MM.1S (cell line): ENCODE measurements at regions not wholly inside any gene's neighbourhood (a gene's known extent, or its start where the extent isn't known, plus 50 kb on each side); places are given as distances from the start of the nearest gene placed in this dataset.

Experiments used
- EZH2phosphoT487 ChIP-seq: fragments of 300-600 bp; sonication (generic); IDR thresholded peaks from 2 replicates; pipeline ENCODE4 v1.6.1; 2018; ENCODE audit warnings: antibody characterized with exemption, low read length
- TF ChIP-seq, protein P1 (sequence below): fragments of 300-600 bp; sonication (generic); IDR thresholded peaks from 2 replicates; pipeline ENCODE4 v1.5.1; 2016; ENCODE audit warnings: antibody characterized with exemption, low read length, mixed read lengths

DNA sequence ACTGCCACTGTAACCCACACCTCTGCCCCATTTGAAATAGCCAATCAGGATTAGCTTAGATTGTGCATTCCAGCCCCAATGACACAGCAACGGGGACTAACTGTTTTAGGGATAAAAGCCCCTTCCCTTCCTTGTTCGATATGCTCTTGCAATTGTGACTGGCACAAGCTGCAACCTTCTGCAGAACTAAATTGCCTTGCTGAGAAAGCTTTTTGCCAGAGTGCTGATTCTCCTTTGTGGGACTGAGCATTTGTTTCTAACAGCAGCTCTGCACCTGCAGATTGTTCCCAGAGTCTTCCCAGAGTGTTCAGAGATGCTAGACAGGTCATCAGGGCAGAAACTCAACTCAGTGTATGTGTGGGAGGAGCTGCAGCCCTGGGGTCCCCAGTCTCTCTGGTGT, 115.8 kb downstream of the ZNF675 start:
- no peak for TF ChIP-seq EZH2phosphoT487
- TF ChIP-seq, protein P1, sequence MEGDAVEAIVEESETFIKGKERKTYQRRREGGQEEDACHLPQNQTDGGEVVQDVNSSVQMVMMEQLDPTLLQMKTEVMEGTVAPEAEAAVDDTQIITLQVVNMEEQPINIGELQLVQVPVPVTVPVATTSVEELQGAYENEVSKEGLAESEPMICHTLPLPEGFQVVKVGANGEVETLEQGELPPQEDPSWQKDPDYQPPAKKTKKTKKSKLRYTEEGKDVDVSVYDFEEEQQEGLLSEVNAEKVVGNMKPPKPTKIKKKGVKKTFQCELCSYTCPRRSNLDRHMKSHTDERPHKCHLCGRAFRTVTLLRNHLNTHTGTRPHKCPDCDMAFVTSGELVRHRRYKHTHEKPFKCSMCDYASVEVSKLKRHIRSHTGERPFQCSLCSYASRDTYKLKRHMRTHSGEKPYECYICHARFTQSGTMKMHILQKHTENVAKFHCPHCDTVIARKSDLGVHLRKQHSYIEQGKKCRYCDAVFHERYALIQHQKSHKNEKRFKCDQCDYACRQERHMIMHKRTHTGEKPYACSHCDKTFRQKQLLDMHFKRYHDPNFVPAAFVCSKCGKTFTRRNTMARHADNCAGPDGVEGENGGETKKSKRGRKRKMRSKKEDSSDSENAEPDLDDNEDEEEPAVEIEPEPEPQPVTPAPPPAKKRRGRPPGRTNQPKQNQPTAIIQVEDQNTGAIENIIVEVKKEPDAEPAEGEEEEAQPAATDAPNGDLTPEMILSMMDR: no peak
